HG02938 (cell line): ENCODE measurements at regions not wholly inside any gene's neighbourhood (a gene's known extent, or its start where the extent isn't known, plus 50 kb on each side); places are given as distances from the start of the nearest gene placed in this dataset.
"Not testable (repeated sequence)": the region's sequence is repeated elsewhere in the genome, so short reads cannot be mapped to it uniquely, and the experiment has no call there.

Source experiments
- ATAC-seq: cut with Tn5 transposase; IDR thresholded peaks from one replicate; pipeline ENCODE4 v1.9.1; 2021; ENCODE audit warnings: mild to moderate bottlenecking, moderate library complexity; ENCODE audit not compliant: unreplicated experiment

GRCh38 chr14:21940887-21941856, 267.6 kb upstream of the OR4E1 start:
- ATAC-seq = no peak

GRCh38 chr14:21939836-21940235, 266.2 kb upstream of the OR4E1 start:
- no peak for ATAC-seq

GRCh38 chr14:21937996-21938395, 264.4 kb upstream of the OR4E1 start:
- ATAC-seq = no peak

- ATAC-seq = no peak
Observed at GRCh38 chr14:21933681-21934080, 260.1 kb upstream of the OR4E1 start.

GRCh38 chr14:21924479-21924878, 250.9 kb upstream of the OR4E1 start:
- peak; percentile 86 for ATAC-seq

- no peak for ATAC-seq
Observed at GRCh38 chr14:21923820-21924219, 250.2 kb upstream of the OR4E1 start.

- no peak for ATAC-seq
Observed at GRCh38 chr14:21921453-21921852, 247.8 kb upstream of the OR4E1 start.

GRCh38 chr14:21917699-21918436, 244.2 kb upstream of the OR4E1 start:
- ATAC-seq = no peak

- no peak for ATAC-seq
Observed at GRCh38 chr14:21915826-21916225, 242.2 kb upstream of the OR4E1 start.

GRCh38 chr14:21913759-21914158, 240.1 kb upstream of the OR4E1 start:
- ATAC-seq = no peak

- no peak for ATAC-seq
Observed at GRCh38 chr14:21912367-21912766, 238.7 kb upstream of the OR4E1 start.

- ATAC-seq = no peak
Observed at GRCh38 chr14:21911877-21912276, 238.3 kb upstream of the OR4E1 start.

GRCh38 chr14:21910260-21910659, 236.6 kb upstream of the OR4E1 start:
- no peak for ATAC-seq

- no peak for ATAC-seq
Observed at GRCh38 chr14:21902561-21903181, 229.1 kb upstream of the OR4E1 start.

- not testable (repeated sequence) for ATAC-seq
Observed at GRCh38 chr14:21894898-21895194, 221.2 kb upstream of the OR4E1 start.

- no peak for ATAC-seq
Observed at GRCh38 chr14:21894003-21894897, 220.6 kb upstream of the OR4E1 start.

GRCh38 chr14:21891921-21892320, 218.3 kb upstream of the OR4E1 start:
- no peak for ATAC-seq

GRCh38 chr14:21884995-21885394, 211.4 kb upstream of the OR4E1 start:
- ATAC-seq = no peak

- no peak for ATAC-seq
Observed at GRCh38 chr14:21882226-21882625, 208.6 kb upstream of the OR4E1 start.

GRCh38 chr14:21880918-21881317, 207.3 kb upstream of the OR4E1 start:
- no peak for ATAC-seq

GRCh38 chr14:21875791-21876190, 202.2 kb upstream of the OR4E1 start:
- no peak for ATAC-seq
